Spleen (tissue), 11 donors: ENCODE measurements at regions not wholly inside any gene's neighbourhood (a gene's known extent, or its start where the extent isn't known, plus 50 kb on each side); places are given as distances from the start of the nearest gene placed in this dataset.

Source experiments
- DNase-seq: peaks from one replicate; pipeline ENCODE4 v3.0.0-alpha.2; 2020
- H3K27ac ChIP-seq, 8 donors: fragments of 200-600 bp; sonication (generic) in 7 of 8; 1 replicate in 4 of 8; 2 replicates in 4 of 8; pipeline versions ENCODE4 v1.5.0 to v1.8.0; 2016 to 2021; ENCODE audit warnings: inconsistent platforms in 4 of 8, mild to moderate bottlenecking in 4 of 8, moderate library complexity in 1 of 8
- H3K27me3 ChIP-seq, 7 donors: fragments of 200-600 bp; sonication (generic) in 6 of 7; replicated peaks in 1 of 7; 1 replicate in 4 of 7; 2 replicates in 3 of 7; pipeline versions ENCODE4 v1.5.0 to v1.8.0; 2016 to 2021; ENCODE audit warnings: inconsistent platforms in 3 of 7, mild to moderate bottlenecking in 1 of 7
- H3K36me3 ChIP-seq, 6 donors: fragments of 200-600 bp; sonication (generic) in 5 of 6; 1 replicate in 4 of 6; 2 replicates in 2 of 6; pipeline versions ENCODE4 v1.5.0 to v1.8.0; 2016 to 2021; ENCODE audit warnings: inconsistent platforms in 2 of 6
- H3K4me1 ChIP-seq, 6 donors: fragments of 200-600 bp; sonication (generic) in 5 of 6; 1 replicate in 3 of 6; 2 replicates in 3 of 6; pipeline versions ENCODE4 v1.5.0 to v1.8.0; 2016 to 2021; ENCODE audit warnings: inconsistent platforms in 3 of 6
- H3K4me3 ChIP-seq, 8 donors: fragments of 200-600 bp; sonication (generic) in 7 of 8; 1 replicate in 4 of 8; 2 replicates in 4 of 8; pipeline versions ENCODE4 v1.5.0 to v1.8.0; 2016 to 2021; ENCODE audit warnings: inconsistent platforms in 4 of 8, mild to moderate bottlenecking in 4 of 8, moderate library complexity in 2 of 8
- H3K9me3 ChIP-seq, 8 donors: fragments of 200-600 bp; sonication (generic) in 7 of 8; 1 replicate in 4 of 8; 2 replicates in 4 of 8; pipeline versions ENCODE4 v1.5.0 to v1.8.0; 2016 to 2021; ENCODE audit warnings: inconsistent platforms in 4 of 8
- CTCF ChIP-seq, 11 experiments: fragments of 200-600 bp in 7 of 11; fragments of 450-650 bp in 4 of 11; sonication (generic) in 4 of 11; IDR thresholded peaks in 8 of 11; conservative IDR thresholded peaks in 3 of 11; 1 replicate in 7 of 11; 2 replicates in 4 of 11; pipeline versions ENCODE4 v1.4.0 to v1.8.0; 2016 to 2021; ENCODE audit warnings: antibody characterized with exemption in 11 of 11, inconsistent platforms in 4 of 11, mild to moderate bottlenecking in 1 of 11
- POLR2A ChIP-seq, 3 donors: fragments of 450-650 bp; IDR thresholded peaks; one replicate each; pipeline ENCODE4 v1.5.1; 2017; ENCODE audit warnings: antibody characterized with exemption in 3 of 3, mild to moderate bottlenecking in 1 of 3
- POLR2AphosphoS5 ChIP-seq, 3 donors: sonication (generic); formaldehyde crosslinking; IDR thresholded peaks; one replicate each; pipeline ENCODE4 v1.5.1; 2017; ENCODE audit warnings: antibody characterized with exemption in 3 of 3
- WGBS, 5 donors: extraction: QIAGEN DNeasy Blood & Tissue Kit in 3 of 5; methylation state at CpG; one replicate each; pipeline versions ENCODE4 v1.1.5 to v1.1.7; 2013 to 2018; 5-methylcytosine and 5-hydroxymethylcytosine counted together
- intact Hi-C: fragments of 100-400 bp; cut with DNase I; formaldehyde crosslinking; loops from one replicate; pipeline ENCODE4 v1.15.0; 2023; ENCODE audit warnings: low total_unique reads
- donor health status: healthy with polysubstance abuse.
- donor health status: DM: no; HTN: no; CAD: no; lungs with moderate emphysema.
- donor health status: DM: no; HTN: no; CAD: no.
- donor health status: Bipolar disorder and iron deficiency.
- donor health status: healthy.
- donor health status: DM: no; HTN: no; CAD: no.
- donor health status: DM: yes; HTN: yes; CAD: no.

GRCh38 chr1:5744341-5744740, 247.9 kb downstream of the NPHP4 start:
- Histone ChIP-seq H3K9me3 (no peaks in the 10 kb centered on the region), H3K36me3 (no peaks in the 10 kb centered on the region), H3K4me3 (no peak overlapping the region), H3K27me3 (peaks cover 0 to 69% (median 13%) of the 10 kb centered on the region in 7 donors), H3K27ac (no peak overlapping the region), H3K4me1 (no peaks in the 10 kb centered on the region)
- WGBS, 5 donors = 70 to 85% (median 80%) methylated on average over 6 of the region's 6 CpGs
- DNase-seq = peak; percentile 33
- TF ChIP-seq CTCF (IDR thresholded peaks at IDR 0.05 in 8 of 11, conservative IDR thresholded peaks at IDR 0.05 in 3 of 11) (no peak), POLR2A (IDR thresholded peaks at IDR 0.05) (no peak), POLR2AphosphoS5 (IDR thresholded peaks at IDR 0.05) (no peak)
- intact Hi-C loops = loop anchor here (2.0 kb wide), 1 partner anchor 230 kb away; no protein-coding TSS in a partner anchor

- no peak for TF ChIP-seq POLR2AphosphoS5 (IDR thresholded peaks at IDR 0.05)
- no peak for TF ChIP-seq POLR2A (IDR thresholded peaks at IDR 0.05)
- no peak for TF ChIP-seq CTCF (IDR thresholded peaks at IDR 0.05 in 8 of 11, conservative IDR thresholded peaks at IDR 0.05 in 3 of 11)
- Histone ChIP-seq H3K36me3 (no peaks in the 10 kb centered on the region), H3K9me3 (no peaks in the 10 kb centered on the region), H3K27me3 (peaks cover 0 to 64% (median 13%) of the 10 kb centered on the region in 7 donors), H3K4me3 (no peak overlapping the region), H3K27ac (no peak overlapping the region), H3K4me1 (no peaks in the 10 kb centered on the region)
- peak; percentile 51 for DNase-seq
- WGBS, 5 donors = 73 to 91% (median 86%) methylated on average over 4 to 13 of the region's 13 CpGs
- intact Hi-C loops = loop anchor here (2.0 kb wide), 1 partner anchor 229 kb away; no protein-coding TSS in a partner anchor
Observed at GRCh38 chr1:5743435-5744095, 248.7 kb downstream of the NPHP4 start.

- H3K27me3 ChIP-seq = peaks cover 0 to 58% (median 13%) of the 10 kb centered on the region in 7 donors
- TF ChIP-seq POLR2AphosphoS5 (IDR thresholded peaks at IDR 0.05) (no peak), CTCF (IDR thresholded peaks at IDR 0.05 in 8 of 11, conservative IDR thresholded peaks at IDR 0.05 in 3 of 11) (no peak), POLR2A (IDR thresholded peaks at IDR 0.05) (no peak)
- H3K9me3 ChIP-seq = no peaks in the 10 kb centered on the region
- H3K4me1 ChIP-seq = no peaks in the 10 kb centered on the region
- H3K36me3 ChIP-seq = no peaks in the 10 kb centered on the region
- no peak overlapping the region for H3K4me3 ChIP-seq
- DNase-seq = peak; percentile 63
- H3K27ac ChIP-seq = no peak overlapping the region
- intact Hi-C loops = no loop called here
- WGBS, 5 donors = 83 to 92% (median 85%) methylated on average over 5 to 14 of the region's 14 CpGs
Observed at GRCh38 chr1:5742801-5743200, 249.4 kb downstream of the NPHP4 start.

GRCh38 chr1:5742032-5742431, 250.2 kb downstream of the NPHP4 start:
- Histone ChIP-seq H3K4me3 (no peak overlapping the region), H3K4me1 (no peaks in the 10 kb centered on the region), H3K27me3 (peaks cover 0 to 55% (median 13%) of the 10 kb centered on the region in 7 donors), H3K36me3 (no peaks in the 10 kb centered on the region), H3K27ac (no peak overlapping the region), H3K9me3 (no peaks in the 10 kb centered on the region)
- WGBS, 5 donors = 66 to 80% (median 77%) methylated on average over 8 to 9 of the region's 9 CpGs
- DNase-seq = peak; percentile 43
- intact Hi-C loops = no loop called here
- TF ChIP-seq POLR2A (IDR thresholded peaks at IDR 0.05) (no peak), CTCF (IDR thresholded peaks at IDR 0.05 in 8 of 11, conservative IDR thresholded peaks at IDR 0.05 in 3 of 11) (no peak), POLR2AphosphoS5 (IDR thresholded peaks at IDR 0.05) (no peak)
